PC-3 (cell line): ENCODE measurements at regions not wholly inside any gene's neighbourhood (a gene's known extent, or its start where the extent isn't known, plus 50 kb on each side); places are given as distances from the start of the nearest gene placed in this dataset.

Experiments
- EZH2 ChIP-seq: fragments of 300-600 bp; sonication (generic); IDR thresholded peaks from one replicate; pipeline ENCODE4 v1.6.1; 2017; ENCODE audit warnings: antibody characterized with exemption, mild to moderate bottlenecking, low read length; ENCODE audit not compliant: unreplicated experiment
- TF ChIP-seq, protein P1 (sequence below): fragments of 300-600 bp; sonication (generic); conservative IDR thresholded peaks from 2 replicates; pipeline ENCODE4 v1.5.1; 2017; ENCODE audit warnings: antibody characterized with exemption, low read depth, mild to moderate bottlenecking, low read length

DNA sequence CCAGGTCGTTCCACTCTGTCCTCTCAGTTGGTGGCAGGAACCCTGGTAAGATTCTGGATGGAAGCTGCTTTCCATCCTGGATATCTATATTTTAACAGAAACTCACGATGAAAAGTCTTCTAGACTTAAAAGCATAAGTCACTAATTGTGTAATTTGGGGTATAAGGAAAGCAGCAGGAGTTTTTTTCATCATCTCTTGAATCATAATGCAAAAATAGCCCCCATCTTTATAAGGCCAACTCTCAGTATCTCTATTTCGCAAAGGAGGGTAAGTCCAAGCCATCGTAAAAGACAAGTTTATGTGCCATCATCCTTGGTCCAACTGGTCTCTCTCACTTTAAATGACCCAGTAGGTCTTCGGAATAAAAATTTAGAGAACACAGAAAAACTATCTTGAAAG is 95.1 kb downstream of the FAM50B start:
- no peak for TF ChIP-seq EZH2
- TF ChIP-seq, protein P1, sequence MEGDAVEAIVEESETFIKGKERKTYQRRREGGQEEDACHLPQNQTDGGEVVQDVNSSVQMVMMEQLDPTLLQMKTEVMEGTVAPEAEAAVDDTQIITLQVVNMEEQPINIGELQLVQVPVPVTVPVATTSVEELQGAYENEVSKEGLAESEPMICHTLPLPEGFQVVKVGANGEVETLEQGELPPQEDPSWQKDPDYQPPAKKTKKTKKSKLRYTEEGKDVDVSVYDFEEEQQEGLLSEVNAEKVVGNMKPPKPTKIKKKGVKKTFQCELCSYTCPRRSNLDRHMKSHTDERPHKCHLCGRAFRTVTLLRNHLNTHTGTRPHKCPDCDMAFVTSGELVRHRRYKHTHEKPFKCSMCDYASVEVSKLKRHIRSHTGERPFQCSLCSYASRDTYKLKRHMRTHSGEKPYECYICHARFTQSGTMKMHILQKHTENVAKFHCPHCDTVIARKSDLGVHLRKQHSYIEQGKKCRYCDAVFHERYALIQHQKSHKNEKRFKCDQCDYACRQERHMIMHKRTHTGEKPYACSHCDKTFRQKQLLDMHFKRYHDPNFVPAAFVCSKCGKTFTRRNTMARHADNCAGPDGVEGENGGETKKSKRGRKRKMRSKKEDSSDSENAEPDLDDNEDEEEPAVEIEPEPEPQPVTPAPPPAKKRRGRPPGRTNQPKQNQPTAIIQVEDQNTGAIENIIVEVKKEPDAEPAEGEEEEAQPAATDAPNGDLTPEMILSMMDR: no peak
